GM23338 (cell line): ENCODE measurements at regions not wholly inside any gene's neighbourhood (a gene's known extent, or its start where the extent isn't known, plus 50 kb on each side); places are given as distances from the start of the nearest gene placed in this dataset.

Experiments used
- CREB1 ChIP-seq: fragments of 250-450 bp; sonication (Bioruptor Pico); IDR thresholded peaks from 2 replicates; pipeline ENCODE4 v1.5.0; 2020; ENCODE audit warnings: low read depth, mild to moderate bottlenecking, moderate library complexity
- EZH2 ChIP-seq: fragments of 200-600 bp; sonication (generic); IDR thresholded peaks from one replicate; pipeline ENCODE4 v1.8.0; 2017; ENCODE audit warnings: antibody characterized with exemption, mild to moderate bottlenecking, low read depth; ENCODE audit not compliant: unreplicated experiment
- EZH2phosphoT487 ChIP-seq: fragments of 200-600 bp; sonication (generic); IDR thresholded peaks from one replicate; pipeline ENCODE4 v1.8.1; 2018; ENCODE audit warnings: antibody characterized with exemption; ENCODE audit not compliant: unreplicated experiment
- JUNB ChIP-seq: IDR thresholded peaks from one replicate; pipeline ENCODE4 v1.6.1; 2016; ENCODE audit warnings: antibody characterized with exemption; ENCODE audit not compliant: unreplicated experiment
- NANOG ChIP-seq: IDR thresholded peaks from 2 replicates; pipeline ENCODE4 v1.6.1; 2016; ENCODE audit warnings: antibody characterized with exemption, borderline replicate concordance
- POLR2AphosphoS5 ChIP-seq: IDR thresholded peaks from 2 replicates; pipeline ENCODE4 v1.6.1; 2016; ENCODE audit warnings: antibody characterized with exemption, low read depth
- STAT1 ChIP-seq: IDR thresholded peaks from one replicate; pipeline ENCODE4 v1.6.1; 2016; ENCODE audit warnings: antibody characterized with exemption; ENCODE audit not compliant: unreplicated experiment
- ZNF114 ChIP-seq: fragments of 250-450 bp; sonication (Bioruptor Pico); IDR thresholded peaks from 2 replicates; pipeline ENCODE4 v1.5.0; 2020; ENCODE audit warnings: mild to moderate bottlenecking, moderate library complexity
- ZNF331 ChIP-seq: fragments of 250-450 bp; sonication (Bioruptor Pico); IDR thresholded peaks from 2 replicates; pipeline ENCODE4 v1.5.0; 2020; ENCODE audit warnings: low read depth, mild to moderate bottlenecking, moderate library complexity
- TF ChIP-seq, protein P1 (sequence below), 2 experiments: fragments of 200-600 bp in 1 of 2; sonication (generic) in 1 of 2; conservative IDR thresholded peaks; 2 replicates each; pipeline versions ENCODE4 v1.5.1 to v1.6.1; 2016 to 2017; ENCODE audit warnings: antibody characterized with exemption in 2 of 2, low read depth in 2 of 2, mild to moderate bottlenecking in 2 of 2, moderate library complexity in 1 of 2
- TF ChIP-seq, protein P2 (sequence below): IDR thresholded peaks from one replicate; pipeline ENCODE4 v1.6.1; 2018; ENCODE audit warnings: antibody characterized with exemption; ENCODE audit not compliant: unreplicated experiment
- TF ChIP-seq, protein P3 (sequence below): IDR thresholded peaks from 2 replicates; pipeline ENCODE4 v1.6.1; 2016; ENCODE audit warnings: antibody characterized with exemption

DNA sequence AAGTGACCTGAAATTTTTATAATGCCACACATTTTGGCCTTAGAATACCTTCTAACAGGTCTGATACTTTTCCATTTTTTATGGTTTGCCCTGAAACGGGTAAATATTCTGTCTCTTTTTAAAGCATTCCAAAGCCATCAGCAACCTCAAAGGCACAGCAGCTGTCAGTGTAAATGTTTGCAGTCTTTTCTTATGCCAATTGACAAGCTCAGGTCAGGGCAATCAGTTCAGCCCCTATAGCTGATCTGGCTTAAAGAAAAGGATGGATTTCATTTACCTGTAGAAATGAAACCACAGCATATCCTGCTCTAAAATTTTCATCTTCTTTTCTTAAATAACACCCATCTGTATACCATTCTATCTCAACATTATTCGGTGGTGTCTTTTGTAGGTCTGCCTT is 453.6 kb downstream of the KDM5D start:
- TF ChIP-seq, protein P1, sequence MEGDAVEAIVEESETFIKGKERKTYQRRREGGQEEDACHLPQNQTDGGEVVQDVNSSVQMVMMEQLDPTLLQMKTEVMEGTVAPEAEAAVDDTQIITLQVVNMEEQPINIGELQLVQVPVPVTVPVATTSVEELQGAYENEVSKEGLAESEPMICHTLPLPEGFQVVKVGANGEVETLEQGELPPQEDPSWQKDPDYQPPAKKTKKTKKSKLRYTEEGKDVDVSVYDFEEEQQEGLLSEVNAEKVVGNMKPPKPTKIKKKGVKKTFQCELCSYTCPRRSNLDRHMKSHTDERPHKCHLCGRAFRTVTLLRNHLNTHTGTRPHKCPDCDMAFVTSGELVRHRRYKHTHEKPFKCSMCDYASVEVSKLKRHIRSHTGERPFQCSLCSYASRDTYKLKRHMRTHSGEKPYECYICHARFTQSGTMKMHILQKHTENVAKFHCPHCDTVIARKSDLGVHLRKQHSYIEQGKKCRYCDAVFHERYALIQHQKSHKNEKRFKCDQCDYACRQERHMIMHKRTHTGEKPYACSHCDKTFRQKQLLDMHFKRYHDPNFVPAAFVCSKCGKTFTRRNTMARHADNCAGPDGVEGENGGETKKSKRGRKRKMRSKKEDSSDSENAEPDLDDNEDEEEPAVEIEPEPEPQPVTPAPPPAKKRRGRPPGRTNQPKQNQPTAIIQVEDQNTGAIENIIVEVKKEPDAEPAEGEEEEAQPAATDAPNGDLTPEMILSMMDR (conservative IDR thresholded peaks at IDR 0.05; ENCODE audit: low read depth in 2 of 2) = no peak
- TF ChIP-seq, protein P2, sequence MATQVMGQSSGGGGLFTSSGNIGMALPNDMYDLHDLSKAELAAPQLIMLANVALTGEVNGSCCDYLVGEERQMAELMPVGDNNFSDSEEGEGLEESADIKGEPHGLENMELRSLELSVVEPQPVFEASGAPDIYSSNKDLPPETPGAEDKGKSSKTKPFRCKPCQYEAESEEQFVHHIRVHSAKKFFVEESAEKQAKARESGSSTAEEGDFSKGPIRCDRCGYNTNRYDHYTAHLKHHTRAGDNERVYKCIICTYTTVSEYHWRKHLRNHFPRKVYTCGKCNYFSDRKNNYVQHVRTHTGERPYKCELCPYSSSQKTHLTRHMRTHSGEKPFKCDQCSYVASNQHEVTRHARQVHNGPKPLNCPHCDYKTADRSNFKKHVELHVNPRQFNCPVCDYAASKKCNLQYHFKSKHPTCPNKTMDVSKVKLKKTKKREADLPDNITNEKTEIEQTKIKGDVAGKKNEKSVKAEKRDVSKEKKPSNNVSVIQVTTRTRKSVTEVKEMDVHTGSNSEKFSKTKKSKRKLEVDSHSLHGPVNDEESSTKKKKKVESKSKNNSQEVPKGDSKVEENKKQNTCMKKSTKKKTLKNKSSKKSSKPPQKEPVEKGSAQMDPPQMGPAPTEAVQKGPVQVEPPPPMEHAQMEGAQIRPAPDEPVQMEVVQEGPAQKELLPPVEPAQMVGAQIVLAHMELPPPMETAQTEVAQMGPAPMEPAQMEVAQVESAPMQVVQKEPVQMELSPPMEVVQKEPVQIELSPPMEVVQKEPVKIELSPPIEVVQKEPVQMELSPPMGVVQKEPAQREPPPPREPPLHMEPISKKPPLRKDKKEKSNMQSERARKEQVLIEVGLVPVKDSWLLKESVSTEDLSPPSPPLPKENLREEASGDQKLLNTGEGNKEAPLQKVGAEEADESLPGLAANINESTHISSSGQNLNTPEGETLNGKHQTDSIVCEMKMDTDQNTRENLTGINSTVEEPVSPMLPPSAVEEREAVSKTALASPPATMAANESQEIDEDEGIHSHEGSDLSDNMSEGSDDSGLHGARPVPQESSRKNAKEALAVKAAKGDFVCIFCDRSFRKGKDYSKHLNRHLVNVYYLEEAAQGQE = no peak
- TF ChIP-seq CREB1 (CRISPR knock-in tag) = no peak
- TF ChIP-seq, protein P3, sequence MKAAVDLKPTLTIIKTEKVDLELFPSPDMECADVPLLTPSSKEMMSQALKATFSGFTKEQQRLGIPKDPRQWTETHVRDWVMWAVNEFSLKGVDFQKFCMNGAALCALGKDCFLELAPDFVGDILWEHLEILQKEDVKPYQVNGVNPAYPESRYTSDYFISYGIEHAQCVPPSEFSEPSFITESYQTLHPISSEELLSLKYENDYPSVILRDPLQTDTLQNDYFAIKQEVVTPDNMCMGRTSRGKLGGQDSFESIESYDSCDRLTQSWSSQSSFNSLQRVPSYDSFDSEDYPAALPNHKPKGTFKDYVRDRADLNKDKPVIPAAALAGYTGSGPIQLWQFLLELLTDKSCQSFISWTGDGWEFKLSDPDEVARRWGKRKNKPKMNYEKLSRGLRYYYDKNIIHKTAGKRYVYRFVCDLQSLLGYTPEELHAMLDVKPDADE = no peak
- TF ChIP-seq POLR2AphosphoS5 = no peak
- no peak for TF ChIP-seq NANOG
- TF ChIP-seq EZH2 = no peak
- TF ChIP-seq EZH2phosphoT487 = no peak
- TF ChIP-seq STAT1 = no peak
- no peak for TF ChIP-seq ZNF114 (CRISPR knock-in tag)
- TF ChIP-seq ZNF331 (CRISPR knock-in tag) = no peak
- no peak for TF ChIP-seq JUNB
